HUES64 (cell line): ENCODE measurements at regions not wholly inside any gene's neighbourhood (a gene's known extent, or its start where the extent isn't known, plus 50 kb on each side); places are given as distances from the start of the nearest gene placed in this dataset.
"Not testable (repeated sequence)": the region's sequence is repeated elsewhere in the genome, so short reads cannot be mapped to it uniquely, and the experiment has no call there.

Source experiments
- H3K27ac ChIP-seq: 2 replicates; pipeline ENCODE4 v1.7.0; 2013; ENCODE audit warnings: low read depth, low read length, inconsistent platforms
- H3K27me3 ChIP-seq: 2 replicates; pipeline ENCODE4 v1.6.1; 2013; ENCODE audit warnings: mild to moderate bottlenecking, low read length; ENCODE audit not compliant: insufficient read depth
- H3K36me3 ChIP-seq: 2 replicates; pipeline ENCODE4 v1.6.1; 2013; ENCODE audit warnings: mild to moderate bottlenecking, low read length; ENCODE audit not compliant: insufficient read depth
- H3K4me1 ChIP-seq: 2 replicates; pipeline ENCODE4 v1.6.1; 2013; ENCODE audit warnings: mild to moderate bottlenecking, low read length, moderate library complexity; ENCODE audit not compliant: insufficient read depth
- H3K4me3 ChIP-seq: 2 replicates; pipeline ENCODE4 v1.5.1; 2013; ENCODE audit warnings: mild to moderate bottlenecking, low read length, moderate library complexity
- H3K9ac ChIP-seq: 2 replicates; pipeline ENCODE4 v1.6.1; 2013; ENCODE audit warnings: mild to moderate bottlenecking, low read depth, low read length
- H3K9me3 ChIP-seq: 2 replicates; pipeline ENCODE4 v1.6.1; 2013; ENCODE audit warnings: low read depth, low read length; ENCODE audit not compliant: insufficient read depth
- WGBS: fragments of 150-250, 120-280 bp; methylation state at CpG from one replicate; pipeline ENCODE4 v1.1.7; 2013; ENCODE audit warnings: missing lambda C conversion rate; 5-methylcytosine and 5-hydroxymethylcytosine counted together

- H3K36me3 ChIP-seq: no peaks in the 10 kb centered on the region
- no peak overlapping the region for H3K9ac ChIP-seq
- 0 out of 2 replicates have a peak, but pooled peaks cover 10% of the 10 kb centered on the region for H3K9me3 ChIP-seq
- H3K27ac ChIP-seq: no peak overlapping the region
- no peak overlapping the region for H3K4me3 ChIP-seq
- 99% methylated on average over 2 of the region's 2 CpGs for WGBS
- H3K27me3 ChIP-seq: no peaks in the 10 kb centered on the region
- peaks cover 23% of the 10 kb centered on the region for H3K4me1 ChIP-seq
Measured at GRCh38 chr15:53829923-53830459, 70.5 kb upstream of the WDR72 start.

- Histone ChIP-seq H3K9me3 (peaks cover 14% of the 10 kb centered on the region), H3K9ac (no peak overlapping the region), H3K4me3 (no peak overlapping the region), H3K27me3 (no peaks in the 10 kb centered on the region), H3K27ac (no peak overlapping the region), H3K36me3 (no peaks in the 10 kb centered on the region), H3K4me1 (peaks cover 23% of the 10 kb centered on the region)
- WGBS: 95% methylated on average over 3 of the region's 3 CpGs
Measured at GRCh38 chr15:53829471-53829870, 70.0 kb upstream of the WDR72 start.

GRCh38 chr15:53827355-53827754, 67.9 kb upstream of the WDR72 start:
- peaks cover 24% of the 10 kb centered on the region for H3K9me3 ChIP-seq
- H3K27ac ChIP-seq: no peak overlapping the region
- H3K9ac ChIP-seq: no peak overlapping the region
- no peaks in the 10 kb centered on the region for H3K36me3 ChIP-seq
- whole genome bisulfite sequencing: 95% methylated on average over 4 of the region's 4 CpGs
- peaks cover 11% of the 10 kb centered on the region for H3K4me1 ChIP-seq
- H3K27me3 ChIP-seq: no peaks in the 10 kb centered on the region
- H3K4me3 ChIP-seq: no peak overlapping the region

GRCh38 chr15:53811530-53811929, 52.1 kb upstream of the WDR72 start:
- H3K27ac ChIP-seq: no peak overlapping the region
- no peaks in the 10 kb centered on the region for H3K9me3 ChIP-seq
- no peak overlapping the region for H3K4me3 ChIP-seq
- H3K27me3 ChIP-seq: no peaks in the 10 kb centered on the region
- no peaks in the 10 kb centered on the region for H3K4me1 ChIP-seq
- no peaks in the 10 kb centered on the region for H3K36me3 ChIP-seq
- no peak overlapping the region for H3K9ac ChIP-seq
- WGBS: 61% methylated on average over 2 of the region's 2 CpGs

- not testable (repeated sequence) for H3K4me1 ChIP-seq, H3K36me3 ChIP-seq, H3K27me3 ChIP-seq, H3K9me3 ChIP-seq, H3K9ac ChIP-seq, H3K27ac ChIP-seq, H3K4me3 ChIP-seq
- 92% methylated on average over 7 of the region's 7 CpGs for WGBS
Measured at GRCh38 chr15:53810306-53810705, 50.8 kb upstream of the WDR72 start.
